SKM-1 treated with dmso at 0.1 percent for 144 hours (cell line): ENCODE measurements at regions not wholly inside any gene's neighbourhood (a gene's known extent, or its start where the extent isn't known, plus 50 kb on each side); places are given as distances from the start of the nearest gene placed in this dataset.

Experiments
- DNase-seq: peaks from one replicate; lab custom pipeline; 2025; ENCODE audit not compliant: unreplicated experiment; lab: John Stamatoyannopoulos, UW

DNA sequence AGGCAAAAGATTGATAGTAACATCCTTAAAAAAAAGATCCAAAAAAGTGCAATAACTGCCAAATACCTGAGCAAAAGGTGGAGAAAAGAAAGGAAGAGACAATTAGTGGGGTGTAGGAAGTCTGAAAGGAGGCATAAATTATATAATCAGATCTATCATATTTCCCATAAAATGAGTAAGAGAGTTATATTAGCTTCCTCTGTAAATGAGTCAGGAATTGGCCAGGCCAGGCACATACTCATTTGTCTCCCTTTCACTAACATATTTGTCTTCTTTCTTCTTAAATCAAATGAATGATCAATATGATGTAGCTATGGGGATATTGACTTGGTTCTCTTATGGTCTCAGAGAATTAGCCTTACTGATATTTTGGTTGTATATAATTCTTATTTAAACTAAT, 292.3 kb upstream of the CADM2 start:
- DNase-seq: no peak

DNA sequence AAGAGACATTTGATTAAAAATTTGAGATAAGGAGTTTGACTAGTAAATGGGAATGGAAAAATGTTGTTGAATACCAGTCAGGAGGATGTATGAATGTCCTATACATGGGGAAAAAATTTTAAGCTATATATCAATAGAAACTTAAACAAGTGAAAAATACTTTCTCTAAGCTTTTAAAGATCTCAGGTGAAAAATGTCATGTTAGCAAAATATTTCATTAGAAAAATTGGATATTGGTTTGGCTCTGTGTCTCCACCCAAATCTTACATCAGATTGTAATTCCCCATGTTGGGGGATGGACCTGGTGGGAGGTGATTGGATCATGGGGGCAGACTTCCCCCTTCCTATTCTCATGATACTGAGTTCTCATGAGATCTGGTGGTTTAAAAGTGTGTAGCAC, 279.6 kb upstream of the CADM2 start:
- DNase-seq: no peak

DNA sequence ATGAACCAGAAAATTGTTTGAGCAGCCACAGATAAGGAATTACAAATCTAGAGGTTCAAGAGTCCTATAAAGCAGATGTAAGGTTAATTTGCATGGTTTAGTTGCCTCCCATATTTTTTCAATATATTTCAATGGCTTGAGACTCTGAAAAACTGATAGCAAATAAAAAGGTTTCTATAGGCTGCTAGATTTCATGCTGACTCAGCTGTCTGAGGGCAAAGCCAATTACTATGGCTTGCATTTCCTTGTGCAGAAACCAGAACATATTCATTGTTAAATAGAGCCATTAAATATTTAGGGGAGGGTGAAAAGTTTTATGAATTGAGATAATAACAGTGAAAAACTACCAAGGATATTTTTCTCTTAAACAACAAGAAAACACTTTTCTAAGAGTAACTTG, 278.1 kb upstream of the CADM2 start:
- no peak for DNase-seq

DNA sequence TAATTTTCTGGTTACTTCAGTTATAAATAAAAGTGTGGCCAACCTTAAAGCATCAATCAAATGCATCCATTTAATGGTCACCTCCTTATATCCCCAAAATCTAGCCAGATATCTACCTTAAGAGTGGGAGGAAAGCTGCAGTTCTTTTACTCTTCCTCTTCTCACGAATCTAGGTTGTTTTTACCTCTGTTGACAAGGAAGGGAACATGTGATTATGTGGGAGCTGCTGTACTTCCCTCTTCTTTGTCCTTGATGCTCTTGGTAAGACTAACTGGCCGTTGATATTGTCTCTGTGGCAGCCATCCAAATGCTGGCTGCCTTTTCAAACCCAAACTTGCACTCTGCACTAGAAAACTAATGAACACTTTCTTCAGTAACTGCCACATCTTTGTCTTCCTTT, 275.3 kb upstream of the CADM2 start:
- DNase-seq: peak; percentile 1

DNA sequence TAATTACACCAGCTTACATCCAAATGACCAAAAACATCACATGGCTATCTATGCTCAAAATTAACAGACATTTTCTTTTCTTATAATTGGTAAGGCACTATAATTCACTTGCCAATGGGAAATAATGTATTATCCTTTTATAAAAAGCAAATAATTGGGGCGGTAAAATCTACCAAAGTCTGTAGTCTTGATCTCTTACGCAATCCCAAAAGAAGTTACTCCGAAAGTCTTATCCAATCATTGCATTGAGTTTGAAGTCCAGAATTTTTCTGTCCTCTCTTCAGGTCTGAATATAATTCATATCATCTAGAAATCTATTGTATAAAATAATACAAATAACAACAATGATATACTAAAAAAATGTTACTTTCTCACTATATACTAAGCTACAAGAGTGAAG, 273.3 kb upstream of the CADM2 start:
- DNase-seq: no peak

DNA sequence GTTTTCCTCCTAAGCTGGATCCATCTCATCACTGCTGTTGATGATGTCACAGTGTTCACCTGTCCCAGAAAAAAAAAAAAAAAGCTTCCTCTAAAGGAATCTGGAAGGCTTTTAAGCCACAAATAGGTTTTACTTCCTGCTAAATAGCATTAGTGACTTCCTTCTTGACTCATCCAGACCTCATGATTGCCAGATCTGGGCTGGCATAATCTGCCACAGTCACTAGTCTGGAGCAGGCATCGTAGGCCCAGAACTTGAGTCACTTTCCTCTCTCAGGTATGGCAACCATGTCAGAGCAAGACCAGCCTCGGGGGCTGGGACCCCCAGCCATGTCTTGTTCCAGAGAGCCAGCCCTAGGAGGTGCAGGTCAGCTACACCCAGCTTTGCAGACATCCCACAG, 266.5 kb upstream of the CADM2 start:
- DNase-seq: peak; percentile 18

DNA sequence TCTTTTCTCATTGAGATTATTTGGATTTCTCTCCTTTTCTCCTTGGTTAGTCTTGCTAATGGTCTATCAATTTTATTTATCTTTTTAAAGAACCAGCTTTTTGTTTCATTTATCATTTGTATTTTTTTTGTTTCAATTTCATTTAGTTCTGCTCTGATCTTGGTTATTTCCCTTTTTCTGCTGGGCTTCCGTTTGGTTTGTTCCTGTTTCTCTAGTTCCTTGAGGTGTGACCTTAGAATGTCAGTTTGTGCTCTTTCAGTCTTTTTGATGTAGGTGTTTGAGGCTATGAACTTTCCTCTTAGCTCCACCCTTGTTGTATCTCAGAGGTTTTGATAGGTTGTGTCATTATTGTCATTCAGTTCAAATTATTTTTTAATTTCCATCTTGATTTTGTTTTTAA, 248.5 kb upstream of the CADM2 start:
- peak; percentile 24 for DNase-seq

DNA sequence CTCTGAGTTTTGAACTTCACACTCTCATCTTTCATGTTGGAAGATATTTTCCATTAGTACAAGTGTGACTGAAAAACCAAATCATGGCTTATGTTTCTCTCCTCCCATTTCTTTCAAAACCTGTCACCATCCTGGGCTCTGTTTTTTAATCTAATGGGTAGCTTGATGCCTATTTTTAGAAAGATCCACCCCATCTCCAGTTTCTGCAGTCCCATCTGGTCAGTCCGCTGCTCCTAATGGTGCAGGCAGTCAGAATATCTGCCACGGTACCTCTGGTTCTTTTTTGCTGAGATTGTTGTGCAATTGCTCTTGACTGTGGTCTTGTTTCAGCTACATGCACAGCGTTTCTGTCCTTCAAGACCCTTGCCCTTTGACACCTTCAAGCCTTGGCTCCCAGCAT, 240.9 kb upstream of the CADM2 start:
- DNase-seq: no peak

DNA sequence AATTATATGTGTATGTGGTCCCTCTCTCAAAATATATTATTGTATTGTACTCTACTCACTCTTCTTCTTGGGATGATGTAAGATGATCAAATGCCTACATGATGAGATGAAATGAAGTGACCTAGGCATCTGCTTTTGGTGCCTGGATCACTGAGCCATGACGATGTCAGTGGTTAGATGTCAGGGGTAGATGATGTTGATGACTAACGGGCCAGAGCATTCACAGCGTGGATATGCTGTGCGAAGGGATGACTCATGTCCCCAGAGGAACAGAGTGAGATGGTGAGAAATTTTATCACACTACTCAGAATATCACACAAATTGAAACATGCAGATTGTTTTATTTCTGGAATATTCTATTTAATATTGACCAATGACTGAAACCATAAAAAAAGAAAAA, 233.9 kb upstream of the CADM2 start:
- DNase-seq: no peak

DNA sequence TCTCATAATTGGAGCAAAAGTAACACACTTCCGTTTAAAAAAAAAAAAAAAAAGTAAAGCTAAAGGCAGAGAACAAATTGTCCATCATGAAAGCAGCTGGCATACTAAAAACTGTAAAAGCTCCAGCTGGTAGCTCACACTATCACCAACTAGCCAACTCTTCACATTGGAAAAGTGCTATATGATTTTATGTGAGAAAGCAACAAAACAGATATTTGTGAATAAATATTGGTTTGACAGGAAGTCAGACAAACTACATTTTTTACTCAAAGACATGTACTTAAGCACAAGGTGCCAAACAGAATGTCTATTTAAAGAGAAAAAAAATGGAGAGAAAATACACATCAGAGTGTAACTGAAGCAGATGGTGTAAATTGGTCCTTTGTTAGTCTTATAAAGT, 231.2 kb upstream of the CADM2 start:
- no peak for DNase-seq

DNA sequence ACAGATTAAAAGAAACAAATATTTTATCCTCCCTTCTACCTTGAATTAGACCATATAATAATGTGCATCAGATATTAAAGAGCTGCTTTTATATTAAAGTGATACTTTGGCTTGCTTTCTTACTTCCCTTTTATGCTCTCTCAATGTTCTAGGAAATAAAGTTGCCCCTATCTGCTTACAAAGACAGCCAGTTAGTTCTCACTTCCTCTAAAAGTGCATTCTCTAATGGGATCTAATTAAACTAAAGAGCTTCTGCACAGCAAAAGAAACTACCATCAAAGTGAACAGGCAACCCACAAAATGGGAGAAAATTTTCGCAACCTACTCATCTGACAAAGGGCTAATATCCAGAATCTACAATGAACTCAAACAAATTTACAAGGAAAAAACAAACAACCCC, 224.1 kb upstream of the CADM2 start:
- DNase-seq: peak; percentile 2

DNA sequence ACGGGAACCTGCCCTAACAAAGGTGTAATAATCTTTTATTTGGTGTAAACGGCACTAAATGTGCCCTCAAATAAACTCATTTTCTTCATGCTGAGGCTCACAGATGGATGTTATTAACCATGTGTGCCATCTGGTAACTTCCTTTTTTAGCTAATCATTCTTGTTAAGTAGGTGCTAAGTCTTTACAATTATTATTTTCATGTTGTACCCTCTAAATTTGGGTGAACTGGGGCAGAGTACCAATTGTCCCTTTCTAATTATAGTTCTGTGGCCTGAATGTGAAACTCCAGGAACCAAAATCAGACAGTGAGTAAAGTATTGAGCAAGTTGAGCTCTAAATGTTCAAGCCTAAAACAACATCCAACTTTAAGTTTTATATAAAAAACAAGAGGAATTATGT, 220.7 kb upstream of the CADM2 start:
- DNase-seq: no peak

DNA sequence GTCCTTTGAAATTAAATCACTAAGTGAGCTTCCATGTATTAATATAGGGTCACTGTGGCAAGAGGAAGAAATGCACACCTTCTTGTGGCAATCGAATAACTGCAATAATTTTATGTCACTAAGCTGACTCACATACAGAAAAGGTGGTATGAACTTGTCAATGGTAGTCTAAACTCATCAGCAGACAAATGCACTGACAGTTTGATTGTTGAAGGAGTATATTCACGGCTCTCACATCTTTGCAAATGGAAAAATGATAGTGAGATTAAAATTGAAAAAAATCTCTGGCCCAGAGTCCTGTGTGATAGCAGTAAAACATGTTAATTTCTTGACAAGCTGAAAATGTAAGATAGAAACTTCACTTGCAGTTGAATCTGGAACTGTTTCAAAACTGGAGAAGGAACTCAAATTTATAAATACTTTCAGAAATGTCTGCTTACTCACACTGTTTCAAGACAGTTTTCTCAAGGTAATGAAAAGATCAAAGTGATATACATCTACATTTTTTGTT, 215.8 kb upstream of the CADM2 start:
- no peak for DNase-seq

DNA sequence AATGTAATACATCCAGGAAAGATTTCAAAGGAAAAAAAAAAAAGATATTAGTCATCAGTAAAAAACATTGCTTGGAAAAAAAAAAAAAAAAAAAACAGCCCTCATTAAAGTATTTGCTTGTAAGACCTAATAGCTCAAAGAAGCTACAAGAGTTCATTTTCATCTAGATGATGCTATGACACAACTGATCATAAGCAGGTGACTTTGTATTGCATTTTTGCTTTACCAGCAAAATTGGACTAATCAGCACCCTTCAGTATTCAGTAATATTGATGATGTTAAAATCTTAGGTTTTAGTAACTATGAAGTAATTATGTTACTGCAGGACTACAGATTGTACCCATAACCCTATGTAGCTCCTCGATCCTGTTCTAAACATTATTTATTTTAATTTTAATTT, 214.7 kb upstream of the CADM2 start:
- DNase-seq: no peak

DNA sequence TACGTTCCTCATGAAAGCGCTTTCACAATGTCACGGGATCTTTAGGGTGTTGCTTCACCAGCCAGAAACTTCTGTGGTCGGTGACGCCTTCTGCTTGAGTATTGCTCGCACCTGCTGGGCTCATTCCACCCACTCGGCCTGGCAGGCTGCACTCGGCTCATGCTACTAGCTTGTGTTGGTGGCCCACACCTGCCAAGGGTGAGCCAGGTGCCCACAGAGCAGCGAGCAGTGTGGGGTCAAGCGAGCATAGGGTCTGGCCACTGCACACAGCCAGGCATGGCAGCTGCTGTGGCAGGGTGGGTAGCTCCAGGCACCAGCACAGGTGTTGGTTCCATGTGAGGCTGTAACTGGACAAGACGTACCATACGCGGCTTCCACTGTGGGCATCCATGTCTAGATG, 202.9 kb upstream of the CADM2 start:
- no peak for DNase-seq

DNA sequence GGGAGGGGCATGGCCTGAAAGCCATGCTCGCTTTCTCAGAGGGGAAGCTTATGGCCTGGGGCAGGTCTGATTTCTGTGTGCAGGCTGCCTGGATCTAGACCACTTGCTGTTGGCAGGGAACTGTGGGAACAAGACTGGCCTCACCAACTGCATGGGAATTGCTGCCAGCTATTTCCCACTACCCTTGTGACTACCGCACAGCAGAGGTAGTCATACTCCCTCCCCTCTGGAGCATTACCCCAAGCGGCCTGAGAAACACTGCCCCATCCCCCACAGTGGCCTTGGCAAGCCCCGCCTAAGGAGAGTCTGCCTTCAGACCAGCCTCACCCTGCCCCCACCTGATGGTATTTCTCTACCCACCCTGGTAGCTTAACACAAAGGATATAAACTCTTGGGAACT, 199.4 kb upstream of the CADM2 start:
- no peak for DNase-seq

DNA sequence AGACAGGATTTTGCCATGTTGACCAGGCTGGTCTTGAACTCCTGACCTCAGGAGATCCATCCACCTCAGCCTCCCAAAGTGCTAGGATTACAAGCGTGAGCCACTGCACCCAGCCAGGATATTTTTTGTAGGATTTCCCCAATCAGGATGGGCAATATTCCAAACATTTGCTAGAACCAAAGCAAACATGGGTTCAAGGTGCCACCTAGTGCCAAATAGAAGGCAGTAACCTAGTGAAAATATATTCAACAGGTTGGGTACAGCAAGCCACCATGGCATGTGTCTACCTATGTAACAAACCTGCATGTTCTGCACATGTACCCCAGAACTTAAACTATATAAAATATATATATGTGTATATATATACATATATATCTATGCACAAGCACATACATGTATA, 185.9 kb upstream of the CADM2 start:
- no peak for DNase-seq

DNA sequence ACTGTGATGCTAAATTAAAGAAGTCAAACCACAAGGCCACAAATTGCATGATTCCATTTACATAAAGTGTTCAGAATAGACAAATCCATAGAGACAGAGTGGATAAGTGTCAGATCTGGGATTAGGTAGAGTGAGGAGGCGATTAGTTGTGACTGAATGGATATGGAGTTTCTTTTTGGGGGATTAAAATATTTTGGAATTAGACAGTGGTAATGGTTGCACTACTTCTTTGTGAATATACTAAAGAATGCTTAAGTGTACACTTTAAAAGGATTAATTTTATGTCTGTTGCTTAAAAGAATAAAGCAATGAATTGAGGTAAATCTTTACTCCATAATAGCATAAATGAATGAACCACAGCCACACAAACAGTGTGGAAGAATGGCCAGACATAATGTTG, 175.5 kb upstream of the CADM2 start:
- no peak for DNase-seq

DNA sequence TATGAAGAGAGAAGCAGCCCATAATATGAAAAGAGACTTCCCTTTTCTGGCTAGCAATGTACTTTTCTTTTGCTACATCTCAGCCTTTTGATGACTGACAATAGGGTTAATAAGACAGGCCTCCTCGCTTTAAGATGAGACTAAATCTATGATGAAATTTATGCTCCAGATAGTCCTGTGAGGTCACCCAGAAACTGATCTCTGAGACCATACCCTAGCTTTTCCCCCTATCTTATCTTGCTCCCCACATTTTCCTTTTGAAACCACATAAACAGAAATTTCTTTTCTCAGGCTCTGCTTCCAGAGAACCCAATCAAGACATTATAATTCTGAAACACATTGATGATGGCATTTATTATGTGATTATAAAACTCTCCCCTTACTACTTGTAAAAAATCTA, 168.8 kb upstream of the CADM2 start:
- no peak for DNase-seq

DNA sequence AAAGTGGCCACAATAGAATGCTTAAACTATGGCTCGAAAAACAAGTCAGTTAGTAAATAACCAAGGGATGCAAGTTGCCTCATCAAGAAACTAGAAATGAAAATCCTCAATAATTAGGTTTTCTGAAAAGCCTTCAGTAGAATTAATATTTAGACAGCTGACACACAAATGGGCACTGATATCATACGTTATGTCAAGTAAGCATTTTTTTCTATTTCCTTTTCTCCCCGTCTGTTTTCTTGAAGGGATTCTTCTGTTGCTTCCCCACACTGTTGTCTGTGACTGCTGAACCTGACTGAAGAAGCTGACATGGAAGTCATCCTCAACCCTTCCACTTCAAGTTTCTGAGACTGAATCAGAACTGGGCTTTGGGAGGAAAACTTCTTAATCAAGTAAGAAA, 151.8 kb upstream of the CADM2 start:
- DNase-seq: no peak

DNA sequence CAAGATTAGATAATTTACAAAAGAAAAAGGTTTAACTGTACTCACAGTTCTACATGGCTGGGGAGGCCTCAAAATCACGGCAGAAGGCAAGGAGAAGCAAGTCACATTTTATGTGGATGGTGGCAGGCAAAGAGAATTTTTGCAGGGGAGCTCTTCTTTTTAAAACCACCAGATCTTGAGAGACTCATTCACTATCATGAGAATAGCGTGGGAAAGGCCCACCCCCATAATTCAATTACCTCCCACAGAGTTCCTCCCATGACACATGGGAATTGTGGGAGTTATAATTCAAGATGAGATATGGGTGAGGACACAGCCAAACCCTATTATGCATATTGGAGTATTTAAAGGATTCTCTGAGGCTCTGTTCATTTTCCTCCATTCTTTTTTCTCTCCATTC, 138.7 kb upstream of the CADM2 start:
- DNase-seq: no peak

DNA sequence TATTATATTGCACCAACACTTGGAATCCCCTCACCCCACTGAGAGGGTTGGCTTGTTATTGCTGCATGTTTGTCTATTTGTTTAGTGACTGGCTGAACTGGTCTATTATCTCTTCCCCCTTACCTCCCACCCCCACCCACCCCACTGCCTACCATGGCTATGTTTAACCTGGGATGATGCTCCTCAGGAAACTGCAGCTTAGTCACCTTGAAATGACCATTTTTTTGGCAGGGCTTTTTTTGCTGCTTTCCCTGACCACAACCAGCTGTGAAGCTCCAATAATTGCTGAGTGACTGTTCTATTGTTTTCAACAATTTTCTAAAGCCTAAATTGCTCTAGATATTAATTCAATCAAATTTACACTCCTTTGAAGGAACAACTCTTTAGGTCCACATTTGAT, 137.9 kb upstream of the CADM2 start:
- DNase-seq: no peak

DNA sequence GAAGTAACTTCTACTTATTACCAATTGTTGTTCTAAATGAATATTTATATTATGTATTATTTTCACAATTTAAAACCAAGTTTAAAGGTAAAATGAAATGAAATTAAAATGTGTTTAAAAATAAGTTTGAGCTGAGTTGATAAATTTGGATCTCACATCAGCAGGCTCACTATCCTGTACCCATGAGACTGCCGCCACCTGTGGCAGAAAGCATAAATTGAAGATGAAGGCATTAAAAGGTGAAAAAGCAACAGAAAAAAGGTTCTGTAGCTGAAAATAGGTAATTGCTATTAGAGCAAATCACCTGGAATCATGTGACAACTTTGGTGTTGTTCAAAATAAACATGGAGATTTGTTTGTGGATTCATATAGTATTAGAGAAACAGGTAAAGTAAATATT, 133.0 kb upstream of the CADM2 start:
- DNase-seq: no peak

DNA sequence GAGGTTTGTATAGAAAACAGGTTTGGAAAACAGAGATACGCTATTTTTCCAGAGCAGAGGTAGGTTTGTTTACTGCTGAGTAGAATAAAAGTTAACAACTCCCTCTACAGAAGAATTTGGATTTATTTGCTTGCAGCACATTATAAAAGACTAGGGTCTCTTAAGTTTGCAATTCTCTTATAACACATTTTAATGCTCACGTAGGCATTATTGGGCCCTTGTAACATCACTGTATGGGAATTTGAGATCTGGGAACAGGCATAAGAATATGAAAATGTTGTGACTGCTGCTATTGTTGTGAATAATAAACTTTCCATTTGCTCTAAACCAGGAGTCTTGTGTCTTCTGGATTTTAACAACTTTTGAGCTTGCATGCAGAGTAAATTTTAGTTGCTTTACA, 128.3 kb upstream of the CADM2 start:
- DNase-seq: no peak
